GM12878 (cell line): ENCODE measurements at regions not wholly inside any gene's neighbourhood (a gene's known extent, or its start where the extent isn't known, plus 50 kb on each side); places are given as distances from the start of the nearest gene placed in this dataset.

Source experiments
- ATAC-seq: fragments of 200-7000 bp; cut with Tn5 transposase; 3 replicates; pipeline ENCODE4 v1.9.1; 2020; ENCODE audit warnings: mild to moderate bottlenecking, moderate library complexity
- BruUV-seq: library from RNA; stranded (reverse); fragments of 400-500 nt; replicated peaks from 2 replicates; lab custom pipeline; 2021; lab: Mats Ljungman, UMichigan
- CTCF ChIA-PET: fragments of 300-600 bp; sonication (Branson Sonifier 250); formaldehyde crosslinking; extraction: SDS; loops from one replicate; lab custom pipeline; 2021; ENCODE audit warnings: inconsistent platforms; lab: Yijun Ruan, JAX
- POLR2A ChIA-PET: fragments of 350-600 bp; formaldehyde crosslinking; extraction: SDS; loops from one replicate; lab custom pipeline; 2021; ENCODE audit warnings: inconsistent platforms; lab: Charles Lee
- RAD21 ChIA-PET: fragments of 300-600 bp; sonication (Branson Sonifier 250); formaldehyde crosslinking; loops from one replicate; lab custom pipeline; 2023; ENCODE audit warnings: antibody characterized with exemption; ENCODE audit not compliant: unreplicated experiment; lab: Charles Lee
- SMC1A ChIA-PET: fragments of 300-600 bp; sonication (Branson Sonifier 250); formaldehyde crosslinking; loops from one replicate; lab custom pipeline; 2023; ENCODE audit not compliant: unreplicated experiment, uncharacterized antibody; lab: Charles Lee
- DNase-seq: peaks from one replicate; pipeline ENCODE4 v3.0.0-alpha.2; 2011; ENCODE audit warnings: low read depth, low spot score
- FAIRE-seq: peaks from 3 replicates; lab custom pipeline; 2011; peaks lifted over from hg19 to GRCh38; lab: Jason Lieb, UNC
- H2AFZ ChIP-seq: 2 replicates; pipeline ENCODE4 v1.6.0; 2011; ENCODE audit warnings: low read depth, low read length, control low read depth; ENCODE audit not compliant: control insufficient read depth
- H3K27ac ChIP-seq: 2 replicates; pipeline ENCODE4 v1.5.1; 2011; ENCODE audit warnings: control low read depth; ENCODE audit not compliant: control insufficient read depth, insufficient read depth
- H3K27me3 ChIP-seq, 2 experiments: replicated peaks in 1 of 2; 2 replicates each; pipeline versions ENCODE4 v1.6.0 to v1.6.1; 2011; ENCODE audit warnings: low read length in 1 of 2; ENCODE audit not compliant: control insufficient read depth in 2 of 2, insufficient read depth in 2 of 2
- H3K36me3 ChIP-seq, 2 experiments: 2 replicates each; pipeline ENCODE4 v1.5.1; 2011; ENCODE audit warnings: low read length in 1 of 2; ENCODE audit not compliant: control insufficient read depth in 2 of 2, insufficient read depth in 2 of 2
- H3K4me1 ChIP-seq: 2 replicates; pipeline ENCODE4 v1.6.1; 2011; ENCODE audit warnings: mild to moderate bottlenecking, low read length, moderate library complexity, mixed read lengths; ENCODE audit not compliant: control insufficient read depth, insufficient read depth
- H3K4me2 ChIP-seq: 2 replicates; pipeline ENCODE4 v1.6.0; 2011; ENCODE audit warnings: control low read depth; ENCODE audit not compliant: control insufficient read depth, insufficient read depth
- H3K4me3 ChIP-seq: fragments of 200-600 bp; sonication (generic); 2 replicates; pipeline ENCODE4 v1.5.1; 2016
- H3K79me2 ChIP-seq: 2 replicates; pipeline ENCODE4 v1.6.0; 2011; ENCODE audit warnings: low read length; ENCODE audit not compliant: control insufficient read depth, insufficient read depth
- H3K9ac ChIP-seq: 2 replicates; pipeline ENCODE4 v1.8.0; 2011; ENCODE audit warnings: low read length, control low read depth, mixed read lengths; ENCODE audit not compliant: control insufficient read depth, insufficient read depth
- H3K9me3 ChIP-seq: replicated peaks from 3 replicates; pipeline ENCODE4 v1.5.1; 2011; ENCODE audit warnings: mild to moderate bottlenecking, low read length; ENCODE audit not compliant: control insufficient read depth, insufficient read depth
- H4K20me1 ChIP-seq: 2 replicates; pipeline ENCODE4 v1.6.0; 2011; ENCODE audit not compliant: control insufficient read depth, insufficient read depth
- BRCA1 ChIP-seq: IDR thresholded peaks from 2 replicates; pipeline ENCODE4 v1.6.1; 2011; ENCODE audit warnings: low read depth, low read length, improper control_type of control experiment
- PAX5 ChIP-seq: IDR thresholded peaks from 2 replicates; pipeline ENCODE4 v1.6.1; 2011; ENCODE audit warnings: low read depth, low read length, borderline replicate concordance
- RCOR1 ChIP-seq: conservative IDR thresholded peaks from 2 replicates; pipeline ENCODE4 v1.6.1; 2012; ENCODE audit warnings: low read depth, low read length, improper control_type of control experiment
- SP1 ChIP-seq: IDR thresholded peaks from one replicate; pipeline ENCODE4 v1.6.1; 2011; ENCODE audit warnings: low read depth, low read length
- ZNF274 ChIP-seq: IDR thresholded peaks from one replicate; pipeline ENCODE4 v1.8.0; 2011; ENCODE audit not compliant: insufficient read length, insufficient read depth
- ZSCAN29 ChIP-seq: fragments of 450-650 bp; IDR thresholded peaks from 2 replicates; pipeline ENCODE4 v1.6.1; 2017; ENCODE audit warnings: mild to moderate bottlenecking, moderate library complexity
- WGBS: methylation state at CpG from one replicate; pipeline ENCODE4 v1.1.6; 2016; ENCODE audit warnings: low lambda C conversion rate; ENCODE audit not compliant: insufficient replicate concordance, insufficient coverage; ENCODE audit errors: missing lambda C conversion rate; 5-methylcytosine and 5-hydroxymethylcytosine counted together
- in situ Hi-C: fragments of 300-500 bp; cut with MboI; formaldehyde crosslinking; loops from 9 replicates; pipeline ENCODE4 v1.14.3; 2018; ENCODE audit warnings: mixed read lengths
- intact Hi-C: fragments of 100-400 bp; cut with micrococcal nuclease; formaldehyde crosslinking; loops from one replicate; pipeline ENCODE4 v1.14.2; 2022; ENCODE audit not compliant: unreplicated experiment
- TF ChIP-seq, protein P1 (sequence below): fragments of 150-350 bp; IDR thresholded peaks from 2 replicates; pipeline ENCODE4 v1.6.1; 2014; ENCODE audit warnings: mild to moderate bottlenecking, low read depth, low read length
- TF ChIP-seq, protein P2 (sequence below): fragments of 450-650 bp; formaldehyde crosslinking; IDR thresholded peaks from 2 replicates; pipeline ENCODE4 v1.5.0; 2022; ENCODE audit warnings: mild to moderate bottlenecking, missing genetic modification characterization

DNA sequence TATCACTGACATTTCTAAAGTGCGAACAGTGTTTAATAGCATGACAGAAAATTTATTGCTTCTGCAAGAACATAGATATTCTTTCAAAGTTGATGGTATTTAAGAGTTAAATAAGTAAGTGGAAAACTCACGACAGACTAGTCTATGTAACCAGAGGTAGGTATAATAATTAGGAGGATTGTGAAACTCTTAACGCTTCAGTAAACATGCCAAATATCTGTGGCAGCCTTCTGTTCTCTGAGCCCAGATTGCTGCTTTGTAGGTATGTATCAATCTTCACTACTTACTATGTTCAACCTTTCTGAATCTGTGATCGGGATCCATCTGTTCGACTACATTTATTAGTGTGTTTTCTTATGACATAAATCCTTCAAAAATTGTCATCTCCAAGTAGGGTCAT, 53.6 kb upstream of the SPANXB1 start:
- SMC1A ChIA-PET, result no interaction called here
- BruUV-seq, result no TSS peak
- no peak for ATAC-seq
- 59% methylated on average over 5 of the region's 5 CpGs for WGBS
- no peak overlapping the region for H2AFZ ChIP-seq
- no peak overlapping the region for H3K27ac ChIP-seq
- TF ChIP-seq BRCA1, result no peak
- TF ChIP-seq PAX5, result no peak
- TF ChIP-seq, protein P1, sequence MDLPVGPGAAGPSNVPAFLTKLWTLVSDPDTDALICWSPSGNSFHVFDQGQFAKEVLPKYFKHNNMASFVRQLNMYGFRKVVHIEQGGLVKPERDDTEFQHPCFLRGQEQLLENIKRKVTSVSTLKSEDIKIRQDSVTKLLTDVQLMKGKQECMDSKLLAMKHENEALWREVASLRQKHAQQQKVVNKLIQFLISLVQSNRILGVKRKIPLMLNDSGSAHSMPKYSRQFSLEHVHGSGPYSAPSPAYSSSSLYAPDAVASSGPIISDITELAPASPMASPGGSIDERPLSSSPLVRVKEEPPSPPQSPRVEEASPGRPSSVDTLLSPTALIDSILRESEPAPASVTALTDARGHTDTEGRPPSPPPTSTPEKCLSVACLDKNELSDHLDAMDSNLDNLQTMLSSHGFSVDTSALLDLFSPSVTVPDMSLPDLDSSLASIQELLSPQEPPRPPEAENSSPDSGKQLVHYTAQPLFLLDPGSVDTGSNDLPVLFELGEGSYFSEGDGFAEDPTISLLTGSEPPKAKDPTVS, result no peak
- CTCF ChIA-PET, result no interaction called here
- in situ Hi-C loops (no loop called here), intact Hi-C loops (no loop called here)
- H3K36me3 ChIP-seq, result no peaks in the 10 kb centered on the region
- H3K4me2 ChIP-seq, result no peak overlapping the region
- H3K4me1 ChIP-seq, result no peaks in the 10 kb centered on the region
- no peak overlapping the region for H3K4me3 ChIP-seq
- H3K79me2 ChIP-seq, result no peaks in the 10 kb centered on the region
- POLR2A ChIA-PET, result no interaction called here
- RAD21 ChIA-PET, result no interaction called here
- H3K9ac ChIP-seq, result no peak overlapping the region
- no peak for DNase-seq
- no peaks in the 10 kb centered on the region for H3K9me3 ChIP-seq
- H3K27me3 ChIP-seq, result no peaks in the 10 kb centered on the region
- no peaks in the 10 kb centered on the region for H4K20me1 ChIP-seq
- no peak for FAIRE-seq

DNA sequence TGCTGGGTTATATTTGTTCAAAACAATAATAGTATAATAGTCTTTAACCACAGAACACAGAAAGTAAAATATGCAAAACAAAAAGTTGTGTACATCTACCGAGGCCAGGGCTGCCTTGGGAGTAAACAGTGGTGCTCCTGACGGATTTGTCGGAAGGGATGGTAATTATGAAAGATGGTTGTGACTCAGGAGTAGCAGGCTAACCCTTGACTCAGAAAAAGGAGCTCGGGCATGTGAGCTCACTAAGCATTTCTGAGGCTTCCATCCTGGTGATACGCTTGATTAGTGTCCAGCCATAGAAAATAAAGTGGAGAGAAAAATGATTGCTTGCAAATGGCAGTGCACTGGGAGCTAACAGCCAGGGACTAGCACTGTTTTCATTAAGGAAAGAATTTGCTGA, 53.2 kb upstream of the SPANXB1 start:
- in situ Hi-C loops (no loop called here), intact Hi-C loops (no loop called here)
- POLR2A ChIA-PET, result no interaction called here
- WGBS, result 35% methylated on average over 5 of the region's 5 CpGs
- no peak overlapping the region for H3K9ac ChIP-seq
- H3K27ac ChIP-seq, result no peak overlapping the region
- no peaks in the 10 kb centered on the region for H4K20me1 ChIP-seq
- no peaks in the 10 kb centered on the region for H3K79me2 ChIP-seq
- H3K4me2 ChIP-seq, result no peak overlapping the region
- SMC1A ChIA-PET, result no interaction called here
- BruUV-seq, result no TSS peak
- no peaks in the 10 kb centered on the region for H3K9me3 ChIP-seq
- FAIRE-seq (no peak), ATAC-seq (no peak), DNase-seq (no peak)
- RAD21 ChIA-PET, result no interaction called here
- no peak overlapping the region for H3K4me3 ChIP-seq
- H2AFZ ChIP-seq, result no peak overlapping the region
- no peaks in the 10 kb centered on the region for H3K36me3 ChIP-seq
- CTCF ChIA-PET, result no interaction called here
- H3K4me1 ChIP-seq, result no peaks in the 10 kb centered on the region
- no peak for TF ChIP-seq ZSCAN29
- TF ChIP-seq RCOR1, result no peak
- TF ChIP-seq SP1, result no peak
- TF ChIP-seq ZNF274, result no peak
- TF ChIP-seq, protein P2, sequence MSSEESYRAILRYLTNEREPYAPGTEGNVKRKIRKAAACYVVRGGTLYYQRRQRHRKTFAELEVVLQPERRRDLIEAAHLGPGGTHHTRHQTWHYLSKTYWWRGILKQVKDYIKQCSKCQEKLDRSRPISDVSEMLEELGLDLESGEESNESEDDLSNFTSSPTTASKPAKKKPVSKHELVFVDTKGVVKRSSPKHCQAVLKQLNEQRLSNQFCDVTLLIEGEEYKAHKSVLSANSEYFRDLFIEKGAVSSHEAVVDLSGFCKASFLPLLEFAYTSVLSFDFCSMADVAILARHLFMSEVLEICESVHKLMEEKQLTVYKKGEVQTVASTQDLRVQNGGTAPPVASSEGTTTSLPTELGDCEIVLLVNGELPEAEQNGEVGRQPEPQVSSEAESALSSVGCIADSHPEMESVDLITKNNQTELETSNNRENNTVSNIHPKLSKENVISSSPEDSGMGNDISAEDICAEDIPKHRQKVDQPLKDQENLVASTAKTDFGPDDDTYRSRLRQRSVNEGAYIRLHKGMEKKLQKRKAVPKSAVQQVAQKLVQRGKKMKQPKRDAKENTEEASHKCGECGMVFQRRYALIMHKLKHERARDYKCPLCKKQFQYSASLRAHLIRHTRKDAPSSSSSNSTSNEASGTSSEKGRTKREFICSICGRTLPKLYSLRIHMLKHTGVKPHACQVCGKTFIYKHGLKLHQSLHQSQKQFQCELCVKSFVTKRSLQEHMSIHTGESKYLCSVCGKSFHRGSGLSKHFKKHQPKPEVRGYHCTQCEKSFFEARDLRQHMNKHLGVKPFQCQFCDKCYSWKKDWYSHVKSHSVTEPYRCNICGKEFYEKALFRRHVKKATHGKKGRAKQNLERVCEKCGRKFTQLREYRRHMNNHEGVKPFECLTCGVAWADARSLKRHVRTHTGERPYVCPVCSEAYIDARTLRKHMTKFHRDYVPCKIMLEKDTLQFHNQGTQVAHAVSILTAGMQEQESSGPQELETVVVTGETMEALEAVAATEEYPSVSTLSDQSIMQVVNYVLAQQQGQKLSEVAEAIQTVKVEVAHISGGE (CRISPR knock-in tag), result no peak
- H3K27me3 ChIP-seq, result no peaks in the 10 kb centered on the region
